ENCODE measurements at regions not wholly inside any gene's neighbourhood (a gene's known extent, or its start where the extent isn't known, plus 50 kb on each side); places are given as distances from the start of the nearest gene placed in this dataset.
A peak's percentile ranks its signal among the peaks of the same experiment; 100 is the strongest.

DNA sequence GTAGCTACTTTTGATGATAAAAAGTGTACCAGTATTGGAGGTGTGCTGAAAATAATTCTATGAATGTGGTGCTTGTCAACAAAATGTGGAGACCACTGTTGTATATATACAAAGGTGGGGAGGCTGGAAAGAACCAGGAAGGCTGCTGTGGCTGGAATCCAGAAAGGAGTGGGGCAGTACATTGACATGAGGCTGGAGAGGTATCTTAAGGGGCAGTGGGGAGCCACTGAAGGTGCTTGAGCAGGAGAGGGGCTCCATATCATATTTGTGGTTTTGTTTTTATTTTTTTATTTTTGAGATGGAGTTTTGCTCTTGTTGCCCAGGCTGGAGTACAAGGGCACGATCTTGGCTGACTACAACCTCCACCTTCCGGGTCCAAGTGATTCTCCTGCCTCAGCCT, 87.9 kb upstream of the NEURL1B start:
- TF ChIP-seq Cebpa-rat (IDR thresholded peaks at IDR 0.05) = no peak
- Histone ChIP-seq H4K20me1 (no peaks in the 10 kb centered on the region; a peak in 1 of 22 replicates), H3K9ac (no peak overlapping the region), H3K4me1 (peaks cover 21 to 46% (median 35%) of the 10 kb centered on the region in 10 experiments), H3K9me3 (replicated peaks in 1 of 11) (no peaks in the 10 kb centered on the region), H3K27me3 (no peaks in the 10 kb centered on the region), H3K4me2 (no peak overlapping the region), H3K4me3 (no peak overlapping the region), H3K27ac (no peak overlapping the region), H3K36me3 (no peaks in the 10 kb centered on the region)

DNA sequence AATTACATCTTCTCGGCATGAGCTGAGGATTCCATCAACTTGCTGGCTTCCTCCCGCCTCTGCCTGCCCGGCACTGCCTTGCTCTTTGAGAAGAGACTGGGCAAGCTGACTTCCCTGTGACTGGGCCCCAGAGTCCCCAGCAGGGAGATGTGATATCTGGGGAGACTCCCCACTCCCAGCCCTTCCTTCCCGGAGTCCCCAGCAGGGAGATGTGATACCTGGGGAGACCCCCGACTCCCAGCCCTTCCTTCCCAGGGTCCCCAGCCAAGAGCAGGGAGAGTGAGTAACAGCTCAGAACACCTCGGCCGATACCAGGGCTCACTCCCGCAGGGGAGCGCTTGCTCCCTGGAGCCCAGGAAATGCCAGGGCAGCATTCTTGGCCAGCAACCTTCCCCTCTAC, 90.1 kb upstream of the NEURL1B start:
- no peaks in the 10 kb centered on the region for H3K9me3 ChIP-seq (replicated peaks in 1 of 11)
- TF ChIP-seq Cebpa-rat (IDR thresholded peaks at IDR 0.05) = no peak
- no peaks in the 10 kb centered on the region for H3K36me3 ChIP-seq
- H3K27ac ChIP-seq = peak overlapping the region in 4 of 11 experiments; percentile 17 to 41 (median 30); a peak in 5 of 22 replicates
- peaks cover 16 to 38% (median 34%) of the 10 kb centered on the region in 10 experiments for H3K4me1 ChIP-seq
- no peaks in the 10 kb centered on the region for H3K27me3 ChIP-seq
- no peak overlapping the region for H3K9ac ChIP-seq
- H3K4me2 ChIP-seq = peak overlapping the region in 10 of 11 experiments; percentile 60 to 93 (median 78); a peak in 21 of 22 replicates
- H4K20me1 ChIP-seq = no peaks in the 10 kb centered on the region
- H3K4me3 ChIP-seq = no peak overlapping the region

DNA sequence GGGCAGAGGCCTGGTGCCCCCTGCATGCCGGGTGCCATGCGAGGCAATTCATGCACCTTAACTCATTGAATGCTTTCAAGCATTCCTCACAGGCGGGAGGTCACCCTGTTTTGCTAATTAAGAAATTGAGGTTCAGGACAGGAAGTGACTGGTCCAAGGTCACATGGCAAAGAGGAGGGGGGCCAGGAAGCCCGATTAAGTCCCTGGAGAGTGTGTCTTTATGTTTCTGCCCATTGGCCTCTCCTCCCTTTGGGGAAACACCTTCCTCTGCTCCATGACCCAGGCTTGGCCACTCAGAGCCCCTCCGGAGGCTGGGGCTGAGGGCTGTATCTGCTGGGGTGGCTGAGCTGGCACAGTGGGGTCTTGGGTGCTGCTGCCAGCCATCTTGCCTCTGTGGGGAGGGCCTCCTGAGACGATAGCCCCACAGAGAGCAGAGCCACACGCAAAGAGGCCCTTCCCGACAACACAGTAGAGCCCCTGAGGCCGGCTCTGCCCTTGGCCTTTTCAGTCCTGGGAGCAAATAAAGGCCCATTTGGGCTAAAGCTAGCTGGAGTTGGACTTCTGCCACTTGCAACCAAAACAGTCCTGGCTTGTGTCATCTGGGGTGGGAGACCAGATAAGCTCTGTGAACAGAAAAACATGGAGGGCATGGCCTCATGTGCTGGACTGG, 90.8 kb upstream of the NEURL1B start:
- no peak overlapping the region for H3K4me3 ChIP-seq
- TF ChIP-seq Cebpa-rat (IDR thresholded peaks at IDR 0.05) = no peak
- peak overlapping the region; percentile 60 to 93 (median 77) for H3K4me2 ChIP-seq
- H3K9ac ChIP-seq = 0 out of 22 replicates have a peak overlapping the region, but pooled peaks of 1 of the 11 experiments have one; percentile 3
- no peaks in the 10 kb centered on the region for H4K20me1 ChIP-seq
- H3K36me3 ChIP-seq = no peaks in the 10 kb centered on the region
- H3K4me1 ChIP-seq = peaks cover 13 to 38% (median 34%) of the 10 kb centered on the region in 10 experiments
- H3K9me3 ChIP-seq (replicated peaks in 1 of 11) = no peaks in the 10 kb centered on the region
- no peaks in the 10 kb centered on the region for H3K27me3 ChIP-seq
- peak overlapping the region in 5 of 11 experiments; percentile 26 to 52 (median 38); a peak in 7 of 22 replicates for H3K27ac ChIP-seq

DNA sequence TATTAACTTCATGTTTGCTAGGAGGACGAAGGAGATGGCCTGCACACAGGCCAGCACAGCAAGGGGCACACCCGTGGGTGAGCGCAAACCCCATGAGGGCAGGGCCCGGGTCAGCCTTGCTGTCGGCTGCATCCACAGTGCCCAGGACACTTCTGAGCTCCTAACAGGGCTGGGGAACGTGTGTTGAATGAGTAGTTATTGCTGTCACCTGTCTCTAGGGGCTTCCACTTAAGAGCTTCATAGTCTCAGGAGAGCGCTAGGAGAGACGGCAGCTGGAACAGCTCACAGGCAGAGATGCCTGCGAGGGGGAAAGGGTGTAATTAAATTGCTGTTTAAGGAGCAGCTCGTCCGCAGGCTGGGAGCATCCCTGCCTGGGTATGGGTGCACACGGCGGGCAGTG, 91.4 kb upstream of the NEURL1B start:
- Histone ChIP-seq H3K4me3 (no peak overlapping the region), H4K20me1 (no peaks in the 10 kb centered on the region), H3K27ac (0 out of 22 replicates have a peak overlapping the region, but pooled peaks of 1 of the 11 experiments have one; percentile 38), H3K9me3 (replicated peaks in 1 of 11) (no peaks in the 10 kb centered on the region), H3K27me3 (no peaks in the 10 kb centered on the region), H3K9ac (no peak overlapping the region), H3K36me3 (no peaks in the 10 kb centered on the region), H3K4me2 (peak overlapping the region; percentile 60 to 93 (median 77)), H3K4me1 (peaks cover 13 to 38% (median 34%) of the 10 kb centered on the region in 10 experiments)
- TF ChIP-seq Cebpa-rat (IDR thresholded peaks at IDR 0.05) = no peak

DNA sequence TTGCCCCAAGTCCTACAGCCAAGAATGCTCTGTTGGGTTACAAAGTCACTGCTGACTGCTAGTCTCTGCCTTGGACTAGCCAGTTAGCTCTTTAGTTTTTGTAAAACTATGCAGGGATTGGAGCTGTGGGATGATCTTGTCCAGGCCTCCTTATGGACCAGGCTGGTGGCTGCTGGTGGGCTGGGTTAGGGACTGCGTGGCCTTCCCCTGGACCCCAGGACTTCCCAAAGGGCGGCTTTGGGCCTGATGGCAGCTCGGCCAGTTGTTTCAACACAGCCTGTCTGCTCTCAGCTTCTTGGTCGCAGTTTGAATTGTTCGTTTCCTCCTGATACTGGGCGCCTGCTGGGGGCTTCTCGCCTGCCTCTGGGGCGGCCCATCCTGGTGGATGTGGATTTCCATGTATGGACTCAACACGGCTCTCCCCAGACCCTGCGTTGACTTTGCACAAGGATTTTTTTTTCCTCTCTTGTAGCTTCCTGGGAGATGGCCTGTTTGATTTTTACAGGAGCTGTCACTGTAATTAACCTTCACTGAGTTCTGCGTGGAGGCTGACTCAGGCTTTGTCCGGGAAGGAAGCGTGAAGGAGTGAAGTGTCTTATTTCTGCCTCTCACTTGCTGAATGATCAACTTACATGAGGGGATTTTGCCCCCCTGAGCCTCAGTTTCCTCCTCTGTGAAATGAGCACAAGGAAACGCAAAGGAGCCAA, 91.9 kb upstream of the NEURL1B start:
- H4K20me1 ChIP-seq = no peaks in the 10 kb centered on the region
- no peak for TF ChIP-seq Cebpa-rat (IDR thresholded peaks at IDR 0.05)
- H3K4me1 ChIP-seq = peaks cover 13 to 38% (median 34%) of the 10 kb centered on the region in 10 experiments
- no peaks in the 10 kb centered on the region for H3K9me3 ChIP-seq (replicated peaks in 1 of 11)
- H3K27me3 ChIP-seq = no peaks in the 10 kb centered on the region
- H3K4me2 ChIP-seq = peak overlapping the region in 6 of 11 experiments; percentile 76 to 93 (median 78); a peak in 5 of 22 replicates
- no peak overlapping the region for H3K27ac ChIP-seq
- H3K36me3 ChIP-seq = no peaks in the 10 kb centered on the region
- no peak overlapping the region for H3K4me3 ChIP-seq
- no peak overlapping the region for H3K9ac ChIP-seq

DNA sequence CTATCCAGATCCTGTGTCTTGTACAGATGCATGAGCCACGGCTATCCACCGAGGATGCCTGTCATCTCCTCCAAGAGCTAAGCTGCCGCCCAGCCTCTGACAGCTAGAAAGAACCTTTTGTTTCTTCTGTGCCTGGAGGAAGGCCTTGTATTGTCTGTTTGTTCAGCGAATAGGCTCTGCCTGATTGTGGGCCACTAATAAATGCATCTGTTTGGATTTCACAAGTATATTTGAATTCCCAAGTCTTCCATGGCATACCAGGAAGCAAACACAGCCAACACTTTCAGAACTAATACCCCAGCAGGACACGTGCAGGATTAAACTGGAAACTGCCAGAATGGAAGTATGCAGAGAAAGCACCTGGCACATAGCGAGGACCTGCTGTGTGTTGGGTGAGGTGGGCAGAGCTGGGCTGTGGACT, 92.7 kb upstream of the NEURL1B start:
- Histone ChIP-seq H3K4me3 (no peak overlapping the region), H3K9ac (no peak overlapping the region), H3K4me1 (peaks cover 13 to 38% (median 34%) of the 10 kb centered on the region in 10 experiments), H3K9me3 (replicated peaks in 1 of 11) (no peaks in the 10 kb centered on the region), H3K4me2 (no peak overlapping the region), H3K36me3 (no peaks in the 10 kb centered on the region), H3K27ac (no peak overlapping the region), H3K27me3 (no peaks in the 10 kb centered on the region), H4K20me1 (no peaks in the 10 kb centered on the region)
- TF ChIP-seq Cebpa-rat (IDR thresholded peaks at IDR 0.05) = no peak

DNA sequence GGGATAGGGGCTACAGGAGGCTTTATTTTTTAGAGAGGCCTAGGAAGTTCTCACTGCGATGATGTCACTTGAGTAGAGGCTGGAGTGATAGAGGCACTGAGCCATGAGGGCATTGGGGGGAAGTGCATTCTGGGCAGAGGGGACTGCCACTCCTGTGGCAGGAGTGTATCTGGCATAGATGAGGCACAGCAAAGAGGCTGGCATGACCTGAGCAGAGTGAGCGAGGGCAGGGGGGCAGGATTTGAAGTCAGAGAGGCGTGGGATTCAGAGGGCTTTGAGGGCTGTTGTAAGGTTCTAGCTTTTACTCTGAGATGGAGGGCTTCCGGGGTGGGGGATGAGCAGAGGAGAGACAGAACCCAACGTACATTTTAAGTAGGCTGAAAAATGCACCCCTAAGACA, 91.9 kb upstream of the SH3PXD2B start:
- Histone ChIP-seq H3K4me2 (no peak overlapping the region; a peak in 1 of 22 replicates), H4K20me1 (no peaks in the 10 kb centered on the region), H3K27me3 (no peaks in the 10 kb centered on the region), H3K9me3 (replicated peaks in 1 of 11) (no peaks in the 10 kb centered on the region), H3K4me1 (peaks cover 14 to 38% (median 31%) of the 10 kb centered on the region in 10 experiments), H3K36me3 (no peaks in the 10 kb centered on the region), H3K9ac (no peak overlapping the region), H3K27ac (no peak overlapping the region), H3K4me3 (no peak overlapping the region)
- no peak for TF ChIP-seq Cebpa-rat (IDR thresholded peaks at IDR 0.05)

DNA sequence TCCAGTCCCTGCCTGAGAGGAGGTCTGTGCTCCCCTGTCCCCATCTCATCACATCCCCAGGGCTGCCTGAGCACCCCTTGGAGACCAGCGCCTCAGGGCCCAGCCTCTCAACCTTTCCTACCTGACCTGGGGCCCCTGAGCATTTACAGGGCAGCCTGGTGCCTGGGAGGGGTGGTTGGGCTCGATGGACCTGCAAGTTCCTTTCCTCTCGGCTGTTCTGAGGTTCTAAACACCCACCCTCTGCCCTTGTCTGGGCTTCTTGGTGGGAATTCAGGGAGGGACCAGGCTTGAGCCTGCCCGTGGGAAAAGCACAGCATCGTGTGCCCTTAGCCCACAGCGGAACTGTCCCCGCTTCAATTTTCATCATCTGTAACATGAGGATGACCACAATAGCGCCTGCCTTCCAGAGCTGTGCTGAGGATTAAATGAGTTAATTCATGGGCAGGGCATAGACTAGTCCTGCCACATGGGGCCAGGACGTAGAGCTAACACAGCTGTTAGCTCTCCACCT, 91.0 kb upstream of the SH3PXD2B start:
- no peak for TF ChIP-seq Cebpa-rat (IDR thresholded peaks at IDR 0.05)
- no peaks in the 10 kb centered on the region for H3K27me3 ChIP-seq
- no peaks in the 10 kb centered on the region for H3K36me3 ChIP-seq
- no peaks in the 10 kb centered on the region for H3K9me3 ChIP-seq (replicated peaks in 1 of 11)
- H3K4me1 ChIP-seq = peaks cover 11 to 32% (median 24%) of the 10 kb centered on the region in 10 experiments
- no peak overlapping the region for H3K9ac ChIP-seq
- no peak overlapping the region; a peak in 1 of 22 replicates for H3K4me2 ChIP-seq
- no peak overlapping the region for H3K4me3 ChIP-seq
- H3K27ac ChIP-seq = no peak overlapping the region
- no peaks in the 10 kb centered on the region for H4K20me1 ChIP-seq

DNA sequence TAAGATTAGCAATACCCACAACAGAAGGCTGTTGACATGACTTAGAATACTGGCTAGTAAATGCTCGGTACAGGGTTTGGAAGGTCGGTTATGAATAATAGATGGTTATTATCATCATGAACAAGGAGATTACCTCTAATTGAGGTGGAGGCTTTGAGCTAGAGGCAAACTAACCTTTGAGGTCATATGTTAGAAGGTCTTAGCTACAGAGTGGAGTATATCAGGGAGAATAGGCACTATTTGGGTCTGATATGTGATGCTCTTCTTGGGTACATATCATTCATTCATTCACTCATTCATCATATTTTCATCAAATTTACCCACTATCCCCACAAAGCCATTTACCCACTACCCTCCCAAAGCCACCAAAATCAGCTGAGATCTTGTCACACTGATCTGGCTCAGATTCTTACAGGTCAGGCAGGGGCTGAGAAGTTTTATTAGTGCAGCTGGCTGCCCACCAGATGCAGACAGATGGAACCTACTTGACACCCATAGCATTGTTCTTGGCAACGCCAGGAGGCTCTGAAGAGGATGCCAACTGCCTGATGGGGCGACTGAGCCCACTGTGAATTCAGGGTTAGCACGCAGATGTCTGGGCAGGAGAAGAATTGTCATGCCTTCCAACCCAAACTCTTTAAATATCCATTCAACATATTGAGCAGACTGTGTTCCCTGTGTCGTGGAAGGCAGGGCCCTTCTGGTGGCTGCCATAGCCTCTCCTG, 90.2 kb upstream of the SH3PXD2B start:
- Histone ChIP-seq H3K36me3 (no peaks in the 10 kb centered on the region), H3K4me3 (no peak overlapping the region), H3K27ac (no peak overlapping the region), H3K27me3 (no peaks in the 10 kb centered on the region), H4K20me1 (no peaks in the 10 kb centered on the region), H3K4me1 (peaks cover 4 to 24% (median 16%) of the 10 kb centered on the region in 10 experiments; a peak in 18 of 20 replicates), H3K9me3 (replicated peaks in 1 of 11) (no peaks in the 10 kb centered on the region), H3K4me2 (no peak overlapping the region), H3K9ac (no peak overlapping the region)
- TF ChIP-seq Cebpa-rat (IDR thresholded peaks at IDR 0.05) = no peak

Data from BLaER1 treated with 17β-estradiol and CSF1 and Interleukin-3, amounts not matched to agents 10 nM and 100 nM (cell line).